GM13976 (cell line): ENCODE measurements at regions not wholly inside any gene's neighbourhood (a gene's known extent, or its start where the extent isn't known, plus 50 kb on each side); places are given as distances from the start of the nearest gene placed in this dataset.
"Not testable (repeated sequence)": the region's sequence is repeated elsewhere in the genome, so short reads cannot be mapped to it uniquely, and the experiment has no call there.

Experiments used
- DNase-seq: peaks from one replicate; pipeline ENCODE4 v3.0.0; 2012; ENCODE audit warnings: low spot score
- in situ Hi-C: fragments of 300-500 bp; cut with MboI; formaldehyde crosslinking; loops from one replicate; pipeline ENCODE4 v1.12.0; 2022; ENCODE audit warnings: low sequenced_read_pairs, mixed read lengths, inconsistent platforms; ENCODE audit not compliant: unreplicated experiment

GRCh38 chr18:15315301-15315700 is 567.3 kb downstream of the ANKRD30B start:
- DNase-seq, in situ Hi-C loops: not testable (repeated sequence)

GRCh38 chr18:15318655-15319054 is 570.7 kb downstream of the ANKRD30B start:
- DNase-seq, in situ Hi-C loops: not testable (repeated sequence)

- in situ Hi-C loops, DNase-seq: not testable (repeated sequence)
Observed at GRCh38 chr18:15329713-15330112, 581.7 kb downstream of the ANKRD30B start.

GRCh38 chr18:15330149-15330548 is 582.2 kb downstream of the ANKRD30B start:
- peak; percentile 1 for DNase-seq
- in situ Hi-C loops = not testable (repeated sequence)

- in situ Hi-C loops = not testable (repeated sequence)
- DNase-seq = peak; percentile 1
Observed at GRCh38 chr18:15330600-15330999, 582.6 kb downstream of the ANKRD30B start.

GRCh38 chr18:15375671-15376070 is 627.7 kb downstream of the ANKRD30B start:
- DNase-seq, in situ Hi-C loops: not testable (repeated sequence)

- in situ Hi-C loops, DNase-seq: not testable (repeated sequence)
Observed at GRCh38 chr18:15407874-15408273, 659.9 kb downstream of the ANKRD30B start.
